Osteocyte (in vitro differentiated cells): ENCODE measurements at regions not wholly inside any gene's neighbourhood (a gene's known extent, or its start where the extent isn't known, plus 50 kb on each side); places are given as distances from the start of the nearest gene placed in this dataset.
A peak's percentile ranks its signal among the peaks of the same experiment; 100 is the strongest.
"Not testable (repeated sequence)": the region's sequence is repeated elsewhere in the genome, so short reads cannot be mapped to it uniquely, and the experiment has no call there.

ENCODE experiments used
- DNase-seq: peaks from one replicate; pipeline ENCODE4 v3.0.0; 2021; ENCODE audit warnings: mixed read lengths; ENCODE audit not compliant: unreplicated experiment; ENCODE audit errors: extremely low spot score
- H3K27ac Mint-ChIP-seq: one replicate; pipeline ENCODE4 v1.8.0; 2021; ENCODE audit warnings: mild to moderate bottlenecking, mixed read lengths; ENCODE audit not compliant: unreplicated experiment
- H3K27me3 Mint-ChIP-seq: one replicate; pipeline ENCODE4 v1.8.0; 2021; ENCODE audit warnings: mixed read lengths; ENCODE audit not compliant: unreplicated experiment
- H3K36me3 Mint-ChIP-seq: one replicate; pipeline ENCODE4 v1.8.0; 2021; ENCODE audit warnings: mixed read lengths; ENCODE audit not compliant: unreplicated experiment
- H3K4me1 Mint-ChIP-seq: one replicate; pipeline ENCODE4 v1.8.0; 2021; ENCODE audit warnings: mixed read lengths; ENCODE audit not compliant: unreplicated experiment
- H3K4me3 Mint-ChIP-seq: one replicate; pipeline ENCODE4 v1.8.0; 2021; ENCODE audit warnings: mild to moderate bottlenecking, moderate library complexity, mixed read lengths; ENCODE audit not compliant: unreplicated experiment
- H3K9me3 Mint-ChIP-seq: one replicate; pipeline ENCODE4 v1.8.0; 2021; ENCODE audit warnings: mixed read lengths; ENCODE audit not compliant: unreplicated experiment
- CTCF ChIP-seq: fragments of 200-600 bp; sonication (generic); IDR thresholded peaks from 2 replicates; pipeline ENCODE4 v1.5.0; 2021; ENCODE audit warnings: antibody characterized with exemption, mild to moderate bottlenecking, moderate library complexity

- Mint-ChIP-seq H3K36me3 (peaks cover 5% of the 10 kb centered on the region), H3K27me3 (no peaks in the 10 kb centered on the region), H3K9me3 (peaks cover 14% of the 10 kb centered on the region), H3K4me3 (no peak overlapping the region), H3K4me1 (peaks cover 28% of the 10 kb centered on the region), H3K27ac (peak overlapping the region; percentile 39)
- TF ChIP-seq CTCF: no peak
- no peak for DNase-seq
Measured at GRCh38 chr3:106068381-106068780, 199.6 kb upstream of the CBLB start.

- peaks cover 28% of the 10 kb centered on the region for H3K4me1 Mint-ChIP-seq
- no peak for TF ChIP-seq CTCF
- H3K4me3 Mint-ChIP-seq: no peak overlapping the region
- DNase-seq: no peak
- peaks cover 10% of the 10 kb centered on the region for H3K9me3 Mint-ChIP-seq
- no peaks in the 10 kb centered on the region for H3K27me3 Mint-ChIP-seq
- H3K27ac Mint-ChIP-seq: no peak overlapping the region
- peaks cover 5% of the 10 kb centered on the region for H3K36me3 Mint-ChIP-seq
Measured at GRCh38 chr3:106068795-106069194, 200.0 kb upstream of the CBLB start.

- H3K27ac Mint-ChIP-seq: no peak overlapping the region
Measured at GRCh38 chr3:106070187-106070586, 201.4 kb upstream of the CBLB start.

GRCh38 chr3:106071306-106071705, 202.5 kb upstream of the CBLB start:
- no peak for DNase-seq
- H3K27me3 Mint-ChIP-seq: no peaks in the 10 kb centered on the region
- peaks cover 28% of the 10 kb centered on the region for H3K4me1 Mint-ChIP-seq
- H3K9me3 Mint-ChIP-seq: no peaks in the 10 kb centered on the region
- H3K36me3 Mint-ChIP-seq: no peaks in the 10 kb centered on the region
- H3K4me3 Mint-ChIP-seq: no peak overlapping the region
- H3K27ac Mint-ChIP-seq: no peak overlapping the region
- TF ChIP-seq CTCF: no peak

More at GRCh38 chr3:106070187-106070586, 201.4 kb upstream of the CBLB start:
- no peak overlapping the region for H3K4me3 Mint-ChIP-seq
- H3K36me3 Mint-ChIP-seq: no peaks in the 10 kb centered on the region
- no peaks in the 10 kb centered on the region for H3K9me3 Mint-ChIP-seq
- no peak for DNase-seq
- TF ChIP-seq CTCF: no peak
- no peaks in the 10 kb centered on the region for H3K27me3 Mint-ChIP-seq
- peaks cover 28% of the 10 kb centered on the region for H3K4me1 Mint-ChIP-seq

- H3K27ac Mint-ChIP-seq, DNase-seq, H3K9me3 Mint-ChIP-seq, H3K36me3 Mint-ChIP-seq, H3K27me3 Mint-ChIP-seq, H3K4me3 Mint-ChIP-seq: not testable (repeated sequence)
- H3K4me1 Mint-ChIP-seq: peaks cover 28% of the 10 kb centered on the region
Measured at GRCh38 chr3:106072596-106072995, 203.8 kb upstream of the CBLB start.

GRCh38 chr3:106073806-106074205, 205.0 kb upstream of the CBLB start:
- DNase-seq, H3K9me3 Mint-ChIP-seq, H3K27me3 Mint-ChIP-seq, H3K4me3 Mint-ChIP-seq, H3K27ac Mint-ChIP-seq, H3K36me3 Mint-ChIP-seq: not testable (repeated sequence)
- H3K4me1 Mint-ChIP-seq: peaks cover 16% of the 10 kb centered on the region

- H3K27me3 Mint-ChIP-seq, H3K27ac Mint-ChIP-seq, H3K4me1 Mint-ChIP-seq, H3K9me3 Mint-ChIP-seq, H3K4me3 Mint-ChIP-seq, DNase-seq, H3K36me3 Mint-ChIP-seq: not testable (repeated sequence)
Measured at GRCh38 chr3:106075731-106076130, 206.9 kb upstream of the CBLB start.
